ENCODE measurements at regions not wholly inside any gene's neighbourhood (a gene's known extent, or its start where the extent isn't known, plus 50 kb on each side); places are given as distances from the start of the nearest gene placed in this dataset.

GRCh38 chr9:16358751-16359150 is 511.7 kb downstream of the BNC2 start:
- no peak for TF ChIP-seq CTCF (IDR thresholded peaks at IDR 0.05; ENCODE audit: borderline replicate concordance, extremely low read depth, low read length, poor library complexity, severe bottlenecking)
- TF ChIP-seq EZH2 (IDR thresholded peaks at IDR 0.05; ENCODE audit: borderline replicate concordance, low read depth, low read length, severe bottlenecking) = no peak

Measured in DND-41 (cell line).